GM21619 (cell line): ENCODE measurements at regions not wholly inside any gene's neighbourhood (a gene's known extent, or its start where the extent isn't known, plus 50 kb on each side); places are given as distances from the start of the nearest gene placed in this dataset.

Source experiments
- ATAC-seq: cut with Tn5 transposase; IDR thresholded peaks from one replicate; pipeline ENCODE4 v1.9.1; 2021; ENCODE audit not compliant: unreplicated experiment

DNA sequence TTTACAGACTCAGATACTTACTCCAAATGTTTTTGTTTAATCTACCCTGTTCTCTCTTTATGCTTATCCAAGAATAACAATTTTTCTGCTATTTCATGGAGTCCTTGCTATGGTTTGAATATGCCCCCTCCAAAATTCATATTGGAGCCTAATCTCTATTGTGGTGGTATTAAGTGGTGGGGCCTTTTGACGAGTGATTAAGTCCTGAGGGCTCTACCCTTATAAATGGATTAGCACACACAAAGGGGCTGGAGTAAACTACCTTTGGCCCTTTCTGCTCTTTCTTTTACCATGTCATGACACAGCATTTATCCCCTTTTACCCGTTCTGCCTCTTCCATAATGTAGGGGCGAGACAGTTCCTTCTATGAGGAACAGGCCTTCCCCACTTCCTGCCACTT lies 285.5 kb downstream of the GASK1B start:
- ATAC-seq = no peak

DNA sequence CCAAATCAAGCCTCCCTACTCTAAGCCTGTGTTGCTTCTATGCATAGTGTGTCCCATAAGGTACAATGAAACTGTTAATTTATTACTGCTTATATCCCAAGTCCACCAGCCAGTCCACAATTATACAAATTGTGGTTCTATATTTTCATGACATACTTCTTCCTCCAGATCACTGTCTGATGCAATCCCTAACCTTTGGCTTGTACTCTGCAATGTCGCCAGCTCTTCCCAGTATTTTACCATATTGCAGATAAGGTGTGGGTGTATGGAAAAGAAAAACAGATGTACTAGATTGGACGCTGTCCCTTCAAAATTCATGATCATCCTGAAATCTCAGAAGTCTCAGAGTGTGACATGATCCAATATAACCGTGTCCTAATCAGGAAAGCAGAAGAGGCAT lies 286.2 kb downstream of the GASK1B start:
- ATAC-seq = no peak

DNA sequence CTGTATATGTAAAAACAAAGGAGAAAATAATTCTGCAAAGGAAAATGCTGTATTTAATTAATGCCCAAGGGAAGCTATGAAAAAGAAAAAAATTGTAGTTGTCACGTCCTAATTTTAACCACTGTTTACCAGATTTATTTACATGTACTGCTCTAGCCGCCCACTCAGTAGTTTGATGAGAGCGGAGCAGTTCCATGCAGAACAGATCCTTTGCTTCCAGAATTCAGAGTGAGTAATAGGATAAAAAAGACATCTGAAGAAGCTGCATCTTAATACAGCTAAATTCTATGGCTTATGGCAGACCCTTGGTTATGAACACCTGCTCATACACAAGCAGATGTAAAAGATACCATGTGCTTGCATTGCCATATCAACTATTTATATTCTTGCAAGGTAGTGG lies 287.0 kb downstream of the GASK1B start:
- ATAC-seq = no peak

DNA sequence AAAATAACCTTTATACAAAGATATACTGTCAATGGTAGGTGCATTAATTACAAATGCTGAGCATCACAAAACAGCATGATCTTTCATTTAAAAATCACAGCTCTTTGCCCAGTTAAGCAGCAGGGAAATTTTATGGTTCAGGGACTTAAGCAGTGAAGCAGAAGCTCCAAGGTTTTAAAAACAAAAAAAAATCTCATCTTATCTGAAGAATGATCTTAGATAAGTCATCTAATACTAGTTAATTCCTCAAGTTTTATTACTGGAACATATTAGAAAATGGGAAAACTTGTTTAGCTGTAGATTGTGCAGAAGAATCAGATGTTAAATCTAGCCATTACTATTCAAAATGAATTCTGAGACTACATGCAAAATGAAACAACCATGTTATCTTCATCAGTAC lies 289.9 kb downstream of the GASK1B start:
- ATAC-seq = no peak

GRCh38 chr4:157880761-157881160 lies 292.1 kb downstream of the GASK1B start:
- no peak for ATAC-seq

- ATAC-seq = no peak
Observed at GRCh38 chr4:157854819-157855218, 318.0 kb downstream of the GASK1B start.

GRCh38 chr4:157840648-157841047 lies 332.2 kb downstream of the GASK1B start:
- ATAC-seq = no peak

DNA sequence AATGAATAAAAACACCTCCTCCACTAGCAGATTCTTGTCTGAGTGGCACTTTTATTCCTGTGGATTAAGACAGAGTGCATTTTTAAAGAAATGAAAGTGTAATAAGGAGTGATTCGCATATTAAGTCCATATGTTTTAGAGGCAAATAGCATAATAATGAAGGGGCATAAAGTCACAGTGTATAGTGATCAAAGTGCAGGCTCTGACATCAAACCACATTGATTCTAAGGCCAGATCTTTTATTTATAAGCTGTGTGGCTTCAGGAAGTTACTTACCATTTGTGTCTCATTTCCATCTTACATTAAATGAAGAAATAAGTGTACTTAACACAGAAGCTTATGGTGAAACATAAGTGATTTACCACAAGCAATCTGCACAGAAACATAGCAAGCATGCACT lies 332.8 kb downstream of the GASK1B start:
- no peak for ATAC-seq

- no peak for ATAC-seq
Observed at GRCh38 chr4:157838366-157838765, 334.5 kb downstream of the GASK1B start.

- ATAC-seq = no peak
Observed at GRCh38 chr4:157837071-157837703, 335.6 kb downstream of the GASK1B start.

DNA sequence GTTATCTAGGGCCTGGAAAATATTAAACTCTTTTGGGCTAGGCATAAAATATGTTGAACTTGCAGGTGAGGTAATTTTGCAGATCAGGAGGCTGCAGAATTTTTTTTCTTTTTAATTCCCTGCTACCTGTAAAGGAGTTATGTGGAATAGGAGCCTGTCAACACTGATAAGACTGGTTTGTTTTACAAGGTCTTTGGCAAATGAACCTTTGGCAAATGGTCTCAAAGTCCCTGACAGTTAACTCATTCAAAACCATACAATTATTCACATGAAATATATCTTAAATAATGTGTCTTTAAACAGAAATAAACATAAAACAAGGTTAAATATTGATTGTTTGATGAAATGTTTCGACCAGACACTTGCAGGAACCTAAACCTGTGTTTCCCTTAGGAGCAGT lies 340.2 kb downstream of the GASK1B start:
- ATAC-seq = no peak

GRCh38 chr4:157824021-157824420 lies 348.8 kb downstream of the GASK1B start:
- ATAC-seq = no peak

- ATAC-seq = no peak
Observed at GRCh38 chr4:157821814-157822213, 351.0 kb downstream of the GASK1B start.

- no peak for ATAC-seq
Observed at GRCh38 chr4:157819693-157820464, 352.9 kb downstream of the GASK1B start.

- no peak for ATAC-seq
Observed at GRCh38 chr4:157818946-157819692, 353.7 kb downstream of the GASK1B start.

GRCh38 chr4:157810137-157810774 lies 362.6 kb downstream of the GASK1B start:
- no peak for ATAC-seq

- ATAC-seq = no peak
Observed at GRCh38 chr4:157808796-157809383, 363.9 kb downstream of the GASK1B start.

DNA sequence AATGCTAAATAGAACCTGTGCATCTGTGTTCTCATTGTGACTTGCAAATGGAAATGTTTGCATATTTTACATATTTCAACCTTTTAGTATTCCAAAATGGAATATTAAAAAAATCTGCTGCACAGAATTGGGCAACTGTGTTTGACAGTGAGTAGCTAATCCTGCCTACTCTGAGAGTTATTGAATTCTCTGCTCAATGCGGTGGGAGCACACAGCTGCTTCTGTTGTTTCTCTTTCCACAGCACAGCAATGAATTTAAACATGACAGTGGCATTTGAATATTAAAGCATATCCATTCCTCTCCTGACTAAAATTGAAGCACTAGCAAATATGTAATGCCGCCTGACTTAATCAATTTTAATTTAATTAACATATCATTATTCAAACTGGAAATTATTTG lies 366.6 kb downstream of the GASK1B start:
- ATAC-seq = no peak

- ATAC-seq = no peak
Observed at GRCh38 chr4:157804986-157805385, 367.8 kb downstream of the GASK1B start.

DNA sequence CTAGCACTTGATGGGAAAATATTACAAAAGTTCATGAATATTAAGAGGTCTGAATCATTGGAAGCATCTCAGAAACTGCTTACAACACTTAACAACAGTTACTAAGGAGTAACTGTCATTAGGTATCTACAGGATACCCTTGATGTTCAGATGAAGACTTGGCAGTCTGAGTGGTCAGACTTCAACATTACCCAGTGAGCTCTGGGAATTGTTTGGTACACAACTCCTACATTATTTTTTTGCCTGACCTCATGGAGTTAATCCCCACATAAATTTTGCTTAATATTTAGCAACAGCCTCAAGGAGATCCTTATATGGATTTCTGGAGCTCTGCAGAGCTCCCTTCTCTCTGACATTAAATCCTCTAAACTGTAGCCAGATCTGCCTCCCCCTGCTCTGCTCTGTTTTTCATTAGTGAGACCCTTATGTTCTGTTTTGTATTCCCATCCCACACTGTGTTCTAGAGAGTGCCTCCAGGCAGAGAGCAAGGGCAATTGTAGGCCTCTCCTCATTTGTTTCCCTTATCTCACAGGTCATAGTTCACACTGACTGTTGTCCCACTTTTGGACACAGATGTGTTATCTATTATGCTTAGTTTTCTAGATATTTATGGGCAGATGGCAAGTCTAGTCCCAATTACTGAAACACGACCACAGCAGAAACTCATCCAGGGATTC lies 368.8 kb downstream of the GASK1B start:
- no peak for ATAC-seq

DNA sequence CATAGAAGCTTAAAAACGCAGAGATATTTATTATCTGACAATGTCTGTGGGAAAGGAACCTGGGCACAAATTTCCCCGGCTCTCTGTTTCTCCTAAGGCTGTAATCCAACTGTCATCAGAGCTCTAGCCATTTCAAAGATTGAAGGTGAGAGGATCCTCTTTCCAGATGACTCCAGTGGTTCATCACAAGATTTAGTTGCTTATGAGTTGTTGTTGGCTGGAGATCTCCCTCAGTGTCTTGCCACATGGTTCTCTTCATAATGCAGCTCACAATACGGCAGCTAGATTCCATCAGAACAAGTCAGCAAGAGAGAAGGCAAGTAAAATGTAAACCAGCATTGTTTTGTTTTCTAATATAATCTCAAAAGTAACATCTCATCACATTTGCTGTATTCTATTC lies 369.4 kb downstream of the GASK1B start:
- no peak for ATAC-seq
